ENCODE measurements at regions not wholly inside any gene's neighbourhood (a gene's known extent, or its start where the extent isn't known, plus 50 kb on each side); places are given as distances from the start of the nearest gene placed in this dataset.

DNA sequence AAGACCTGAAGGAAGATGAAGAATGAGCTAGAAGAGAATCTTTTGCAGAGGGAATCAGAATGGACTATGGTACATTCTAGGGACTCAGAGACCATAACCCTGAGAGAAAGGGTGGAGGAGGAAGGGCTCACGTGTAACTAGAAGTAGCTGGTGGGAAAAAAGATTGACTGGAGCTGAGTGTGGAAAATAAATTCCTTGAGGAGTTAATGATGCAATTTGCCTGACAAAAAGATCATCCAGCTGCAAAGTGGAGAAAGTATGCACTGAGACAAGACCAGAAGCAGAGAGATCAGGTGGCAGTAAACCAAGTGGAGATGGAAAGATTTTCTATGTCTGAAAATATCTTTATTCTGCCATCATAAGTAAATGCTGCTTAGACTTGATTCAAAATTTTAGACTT lies 52.9 kb upstream of the TBL1XR1 start:
- TF ChIP-seq POLR2AphosphoS5 (IDR thresholded peaks at IDR 0.05; ENCODE audit: borderline replicate concordance, low read depth, low read length) = no peak
- no peak for TF ChIP-seq EZH2 (IDR thresholded peaks at IDR 0.05)

Data from SK-N-MC (cell line).